Upper lobe of right lung (tissue), 1 donor: ENCODE measurements at regions not wholly inside any gene's neighbourhood (a gene's known extent, or its start where the extent isn't known, plus 50 kb on each side); places are given as distances from the start of the nearest gene placed in this dataset.

ENCODE experiments used
- ATAC-seq: fragments of 200-7000 bp; cut with Tn5 transposase; one replicate; pipeline ENCODE4 v1.9.1; 2020; ENCODE audit warnings: mild to moderate bottlenecking, moderate library complexity
- DNase-seq: peaks from one replicate; pipeline ENCODE4 v3.0.0-alpha.2; 2020
- H3K27ac ChIP-seq: fragments of 200-600 bp; one replicate; pipeline ENCODE4 v1.8.0; 2022
- H3K27me3 ChIP-seq: fragments of 200-600 bp; one replicate; pipeline ENCODE4 v1.8.0; 2022; ENCODE audit warnings: mild to moderate bottlenecking
- H3K36me3 ChIP-seq: fragments of 200-600 bp; one replicate; pipeline ENCODE4 v1.8.0; 2022
- H3K4me1 ChIP-seq: fragments of 200-600 bp; one replicate; pipeline ENCODE4 v1.8.0; 2022
- H3K4me3 ChIP-seq: fragments of 200-600 bp; one replicate; pipeline ENCODE4 v1.8.0; 2022; ENCODE audit warnings: mild to moderate bottlenecking
- H3K9me3 ChIP-seq: fragments of 200-600 bp; one replicate; pipeline ENCODE4 v1.8.0; 2022
- CTCF ChIP-seq: fragments of 200-600 bp; IDR thresholded peaks from one replicate; pipeline ENCODE4 v1.8.0; 2022; ENCODE audit warnings: antibody characterized with exemption
- intact Hi-C: fragments of 100-400 bp; cut with DNase I; formaldehyde crosslinking; loops from one replicate; pipeline ENCODE4 v1.11.0; 2022
- donor health status: DM: no; HTN: yes; CAD: no; lungs with severe emphysema.

- TF ChIP-seq CTCF, result no peak
- intact Hi-C loops, result no loop called here
- ATAC-seq, result no peak
- Histone ChIP-seq H3K4me1 (peaks cover 29% of the 10 kb centered on the region), H3K4me3 (no peak overlapping the region), H3K27ac (no peak overlapping the region), H3K9me3 (no peaks in the 10 kb centered on the region), H3K36me3 (no peaks in the 10 kb centered on the region), H3K27me3 (no peaks in the 10 kb centered on the region)
- no peak for DNase-seq
Observed at GRCh38 chr12:124711344-124711743, 143.9 kb upstream of the NCOR2 start.

DNA sequence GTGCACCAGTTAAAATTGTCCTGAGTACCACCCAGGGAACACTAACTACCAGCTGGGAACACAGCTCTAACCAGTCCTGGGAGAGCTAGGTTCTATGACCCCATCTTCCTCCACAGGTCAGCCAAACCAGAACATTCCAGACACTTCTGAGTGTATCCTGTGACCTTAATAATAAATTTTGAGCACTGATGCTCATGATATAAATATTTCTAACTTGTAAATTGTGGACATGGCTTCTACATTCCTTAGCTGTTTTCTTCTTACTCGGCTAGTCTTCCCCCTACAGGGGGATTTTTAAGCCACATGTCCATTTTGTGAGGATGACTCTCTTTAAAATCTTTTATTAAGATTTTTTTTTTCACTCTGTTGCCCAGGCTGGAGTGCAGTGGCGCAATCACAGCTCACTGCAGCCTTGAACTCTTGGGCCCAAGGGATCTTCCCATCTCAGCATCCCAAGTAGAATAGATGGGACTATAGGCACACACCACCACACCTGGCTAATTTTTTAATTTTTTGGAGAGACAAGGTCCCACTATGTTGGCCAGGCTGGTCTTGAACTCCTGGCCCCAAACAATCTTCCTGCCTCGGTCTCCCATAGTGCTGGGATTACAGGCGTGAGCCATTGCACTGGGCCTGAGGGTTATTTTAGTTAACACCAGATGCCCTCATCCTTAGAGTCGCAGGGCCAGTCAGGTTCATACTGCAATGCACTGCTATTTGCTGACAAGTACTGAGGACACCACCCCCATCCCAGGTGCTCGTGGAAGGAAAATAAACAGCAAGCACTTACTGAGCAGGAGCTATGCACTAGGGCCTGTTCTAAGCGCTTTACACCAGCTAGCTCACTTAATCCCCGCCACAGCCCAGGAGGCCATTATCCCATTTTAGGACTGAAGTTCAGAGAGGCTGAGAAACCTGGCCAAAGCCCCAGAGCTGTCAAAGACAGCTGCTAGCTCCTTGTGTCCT, 142.6 kb upstream of the NCOR2 start:
- H3K4me1 ChIP-seq, result peaks cover 19% of the 10 kb centered on the region
- ATAC-seq (peak; percentile 85), DNase-seq (no peak)
- H3K27ac ChIP-seq, result peak overlapping the region; percentile 76
- H3K36me3 ChIP-seq, result no peaks in the 10 kb centered on the region
- intact Hi-C loops, result no loop called here
- no peaks in the 10 kb centered on the region for H3K27me3 ChIP-seq
- peak; percentile 29 for TF ChIP-seq CTCF
- no peaks in the 10 kb centered on the region for H3K9me3 ChIP-seq
- H3K4me3 ChIP-seq, result no peak overlapping the region

GRCh38 chr12:124707316-124707715, 139.9 kb upstream of the NCOR2 start:
- TF ChIP-seq CTCF, result no peak
- Histone ChIP-seq H3K4me3 (no peak overlapping the region), H3K4me1 (peaks cover 18% of the 10 kb centered on the region), H3K27me3 (no peaks in the 10 kb centered on the region), H3K27ac (no peak overlapping the region), H3K36me3 (no peaks in the 10 kb centered on the region), H3K9me3 (no peaks in the 10 kb centered on the region)
- intact Hi-C loops, result no loop called here
- no peak for ATAC-seq
- no peak for DNase-seq

- H3K36me3 ChIP-seq, result no peaks in the 10 kb centered on the region
- H3K27me3 ChIP-seq, result no peaks in the 10 kb centered on the region
- TF ChIP-seq CTCF, result no peak
- H3K4me3 ChIP-seq, result no peak overlapping the region
- no peak for ATAC-seq
- no peak for DNase-seq
- intact Hi-C loops, result no loop called here
- peaks cover 24% of the 10 kb centered on the region for H3K4me1 ChIP-seq
- H3K9me3 ChIP-seq, result no peaks in the 10 kb centered on the region
- H3K27ac ChIP-seq, result no peak overlapping the region
Observed at GRCh38 chr12:124706363-124706762, 139.0 kb upstream of the NCOR2 start.

GRCh38 chr12:124705545-124706138, 138.2 kb upstream of the NCOR2 start:
- TF ChIP-seq CTCF, result no peak
- Histone ChIP-seq H3K27ac (no peak overlapping the region), H3K27me3 (no peaks in the 10 kb centered on the region), H3K36me3 (no peaks in the 10 kb centered on the region), H3K9me3 (no peaks in the 10 kb centered on the region), H3K4me3 (no peak overlapping the region), H3K4me1 (peaks cover 31% of the 10 kb centered on the region)
- intact Hi-C loops, result no loop called here
- no peak for DNase-seq
- peak; percentile 5 for ATAC-seq
